NCI-H2029 treated with DMSO at 0.1 percent for 48 hours (cell line): ENCODE measurements at regions not wholly inside any gene's neighbourhood (a gene's known extent, or its start where the extent isn't known, plus 50 kb on each side); places are given as distances from the start of the nearest gene placed in this dataset.

Experiments used
- DNase-seq: peaks from one replicate; lab custom pipeline; 2025; lab: John Stamatoyannopoulos, UW

DNA sequence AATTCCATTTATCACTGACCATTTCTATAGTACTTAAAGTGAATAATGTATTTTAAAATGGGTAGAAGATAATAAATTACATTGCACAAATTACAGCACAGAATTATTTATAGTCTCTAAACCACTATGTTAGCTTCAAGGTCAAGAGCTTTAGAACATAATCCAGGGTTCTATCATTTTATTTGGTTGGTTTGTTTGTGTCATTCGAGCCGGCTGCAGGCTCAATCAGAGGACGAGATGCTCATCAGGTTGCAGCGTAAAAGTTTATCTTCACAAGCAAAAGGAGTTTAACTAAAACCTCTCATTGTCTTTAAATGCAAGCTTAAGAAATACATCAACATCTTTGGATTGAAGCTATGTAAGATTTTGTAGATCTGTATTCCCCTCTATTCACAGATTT is 523.8 kb downstream of the EFNA5 start:
- DNase-seq = no peak

DNA sequence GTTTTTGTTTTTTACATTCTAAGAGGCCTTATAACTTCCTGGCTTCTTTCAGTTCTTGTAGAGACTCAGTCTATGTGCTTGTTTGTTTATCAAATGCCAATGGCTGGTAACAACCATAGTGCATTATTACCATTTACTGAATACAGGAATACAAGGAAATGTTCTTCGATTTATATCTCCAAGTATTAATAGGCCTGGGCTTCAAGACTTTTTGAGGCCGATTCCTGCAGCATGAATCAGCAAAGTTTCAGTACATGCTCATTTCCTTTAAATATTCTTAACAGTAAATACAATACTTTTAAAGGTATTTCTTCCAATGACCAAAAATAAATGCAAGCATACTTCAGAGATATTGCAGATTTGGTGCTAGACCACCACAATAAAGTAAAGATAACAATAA is 535.3 kb downstream of the EFNA5 start:
- no peak for DNase-seq

DNA sequence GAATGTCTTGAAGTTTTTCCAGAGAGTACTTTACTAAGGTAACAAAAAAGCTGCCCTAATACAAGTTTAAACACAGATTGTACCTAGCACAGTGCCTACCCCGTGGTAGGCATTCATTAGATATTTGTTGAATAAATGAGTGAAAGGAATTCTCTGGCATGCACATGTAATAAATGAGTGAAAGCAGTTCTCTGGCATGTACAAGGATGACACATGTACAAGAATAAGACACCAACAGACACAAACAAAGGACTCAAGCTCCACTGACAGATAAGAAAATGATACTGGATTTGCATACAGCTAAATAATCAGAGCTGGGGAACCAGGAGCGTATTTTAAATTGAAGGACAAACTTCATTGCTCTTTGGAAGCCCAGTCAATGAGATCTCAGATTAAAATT is 535.8 kb downstream of the EFNA5 start:
- no peak for DNase-seq

DNA sequence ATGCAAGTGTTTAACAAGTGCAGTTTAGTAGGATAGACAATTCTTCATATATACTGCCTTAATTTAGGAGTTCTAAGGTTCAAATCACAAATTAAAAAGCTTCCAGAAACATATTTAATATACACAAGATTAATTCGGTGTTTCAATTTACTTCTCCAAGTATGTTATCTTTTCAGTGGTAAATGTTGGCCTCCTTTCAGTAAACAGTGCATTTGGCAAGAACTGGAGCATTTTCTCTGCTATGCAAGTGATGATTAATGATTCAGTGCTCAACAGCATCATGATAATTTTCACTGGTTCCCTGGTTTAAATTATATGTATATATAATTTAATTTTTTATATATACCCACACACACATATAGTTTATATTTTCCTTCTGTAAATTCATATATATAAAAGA is 541.7 kb downstream of the EFNA5 start:
- no peak for DNase-seq

- DNase-seq = no peak
Measured at GRCh38 chr5:107127878-107128277, 542.9 kb downstream of the EFNA5 start.

GRCh38 chr5:107126341-107126740 is 544.4 kb downstream of the EFNA5 start:
- DNase-seq = no peak

- no peak for DNase-seq
Measured at GRCh38 chr5:107124376-107124775, 546.4 kb downstream of the EFNA5 start.

DNA sequence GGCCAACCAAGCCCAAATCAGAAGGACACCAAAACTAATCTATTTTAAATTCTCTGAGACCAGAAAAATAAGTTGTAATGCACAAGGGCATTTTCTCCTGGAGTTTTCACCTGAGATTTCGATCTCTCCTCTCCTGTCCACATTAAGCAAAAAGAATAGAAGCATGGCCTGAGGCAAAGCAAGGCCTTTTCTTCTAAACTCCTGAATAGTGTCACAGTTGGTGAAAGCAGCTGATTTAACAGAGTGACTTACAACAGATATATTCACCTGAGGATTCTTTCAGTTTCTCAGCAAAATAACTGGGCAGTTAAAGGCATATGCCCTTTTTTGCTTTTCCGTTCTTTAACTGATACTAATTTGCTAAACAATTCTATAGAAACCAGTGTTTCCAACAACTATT is 547.7 kb downstream of the EFNA5 start:
- DNase-seq = no peak

DNA sequence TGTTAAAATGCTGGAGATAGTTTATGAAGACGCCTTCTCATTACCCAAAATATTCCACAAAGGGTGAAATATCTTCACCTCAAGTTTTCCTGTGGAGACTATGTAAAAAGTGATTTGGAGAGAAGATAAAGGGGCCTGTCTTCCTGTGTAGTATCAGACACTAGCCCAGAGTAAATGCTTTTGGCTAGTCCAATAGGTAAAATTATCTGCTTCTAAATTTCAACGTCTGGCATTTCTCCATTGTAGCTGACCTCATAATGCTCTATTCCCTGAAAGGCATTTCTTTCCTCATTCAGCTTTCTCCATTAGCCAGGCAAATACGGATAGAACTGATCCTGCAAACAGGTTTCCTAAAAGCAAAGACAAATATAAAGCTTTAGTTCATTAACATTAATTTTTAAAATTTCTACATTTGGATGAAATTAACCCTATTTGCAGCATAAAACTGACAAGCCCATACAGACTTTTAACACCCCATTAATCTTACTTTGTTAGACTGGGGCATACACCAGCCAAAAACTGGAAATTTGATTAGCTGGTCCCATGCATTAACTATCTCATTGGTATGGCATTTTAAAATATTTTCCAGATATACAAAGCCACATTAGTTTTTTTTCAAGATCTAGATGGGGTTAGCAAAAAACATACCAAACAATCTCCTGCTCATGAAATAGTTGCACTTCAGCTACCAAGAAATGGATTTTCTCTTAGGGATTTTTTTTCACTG is 548.8 kb downstream of the EFNA5 start:
- no peak for DNase-seq

GRCh38 chr5:107119656-107120055 is 551.1 kb downstream of the EFNA5 start:
- DNase-seq = no peak

DNA sequence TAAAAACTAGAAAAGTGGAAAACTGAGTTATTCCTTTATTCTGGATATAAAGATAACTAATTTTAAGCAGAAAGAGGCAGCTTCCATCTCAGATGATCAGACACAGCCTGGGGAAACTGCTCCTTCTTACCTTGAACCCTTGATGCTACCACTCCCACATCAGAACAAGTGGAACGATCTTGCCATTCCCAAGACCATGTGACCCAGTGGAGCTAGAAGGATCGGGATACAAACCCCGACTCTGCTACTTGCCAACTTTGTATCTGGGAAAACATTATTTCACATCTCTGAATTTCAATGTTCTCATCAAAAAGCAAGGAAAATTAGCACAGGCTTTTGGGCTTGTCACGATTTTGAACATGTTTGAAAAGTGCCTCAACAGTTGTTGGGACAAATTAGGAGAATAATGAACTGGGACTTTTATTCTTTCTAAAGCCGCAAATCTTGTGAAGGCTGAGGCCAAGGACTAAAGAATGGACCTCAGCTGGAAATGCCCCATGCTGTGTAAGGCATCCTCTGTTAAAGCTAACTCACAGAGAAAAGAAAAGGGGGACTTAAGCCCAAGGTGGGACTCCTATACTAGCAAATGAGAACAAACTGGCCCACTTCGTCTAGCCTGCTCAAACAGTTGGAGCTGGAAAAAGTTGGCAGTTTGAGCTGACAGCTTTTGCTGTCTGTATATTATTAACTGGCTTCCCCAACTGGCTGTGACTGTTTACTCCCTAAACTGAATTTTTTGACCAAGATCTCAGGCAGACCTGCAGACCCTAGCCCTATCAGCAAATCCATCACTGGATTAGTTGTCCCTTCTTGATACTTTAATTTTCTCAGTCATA is 552.3 kb downstream of the EFNA5 start:
- DNase-seq = no peak

DNA sequence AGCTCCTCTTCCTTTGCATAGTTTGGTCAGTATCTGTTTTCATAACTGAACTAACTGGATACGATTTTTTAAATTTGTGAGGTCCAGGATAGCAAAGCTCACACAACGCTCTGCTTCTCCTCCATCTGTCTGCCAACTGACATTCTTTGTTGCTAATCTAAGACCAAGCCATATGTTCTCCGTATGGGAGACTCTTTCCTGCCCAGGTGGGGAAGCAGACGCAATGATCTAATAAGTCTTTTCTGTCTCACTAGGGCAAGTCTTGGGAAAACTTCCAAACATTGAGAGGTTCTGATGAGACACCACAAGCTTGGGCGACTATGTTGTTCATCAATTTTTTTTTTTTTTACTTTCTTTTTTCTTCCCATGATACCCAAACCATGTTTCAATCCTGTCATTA is 558.5 kb downstream of the EFNA5 start:
- DNase-seq = no peak

DNA sequence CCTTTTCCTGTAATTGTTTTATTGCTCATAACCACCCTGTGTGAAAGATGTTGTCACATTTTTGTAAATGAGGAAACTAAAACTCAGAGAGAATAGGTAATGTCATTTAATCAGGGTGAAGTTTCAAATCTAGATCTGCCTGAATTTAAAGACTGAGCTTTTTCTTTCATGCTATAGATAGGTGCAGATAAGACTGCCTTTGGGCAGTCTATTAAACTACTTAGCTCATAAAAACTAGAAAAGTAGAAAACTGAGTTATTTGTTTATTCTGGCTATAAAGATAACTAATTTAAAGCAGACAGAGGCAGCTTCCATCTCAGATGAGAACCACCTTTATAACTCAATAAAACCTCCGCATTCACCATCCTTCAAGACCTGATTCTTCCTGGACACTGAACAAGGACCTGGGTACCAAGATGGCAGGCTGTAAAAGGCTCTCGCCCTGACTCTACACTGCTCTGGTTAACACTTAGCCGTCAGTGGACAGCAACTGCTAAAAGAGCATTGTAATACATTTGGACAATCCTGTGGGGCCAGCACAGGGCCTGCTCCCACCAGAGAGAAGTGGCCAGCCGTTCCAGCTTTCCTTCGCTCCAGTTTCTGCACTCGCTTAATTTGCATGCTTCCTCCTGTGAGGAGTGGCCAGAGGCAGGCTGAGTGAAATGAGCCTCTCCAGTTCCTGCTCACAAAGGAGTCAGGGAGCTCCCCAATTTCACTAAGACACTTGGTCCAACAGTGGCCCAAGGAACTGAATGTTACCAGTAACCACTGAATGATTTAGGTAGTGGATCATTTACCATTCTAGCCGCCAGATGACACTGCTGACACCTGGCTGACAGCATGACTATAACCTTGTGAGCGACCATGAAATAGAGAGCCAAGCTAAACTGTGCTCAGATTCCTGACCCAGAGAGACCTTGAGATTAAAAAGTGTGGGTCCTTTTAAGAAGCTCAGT is 566.4 kb downstream of the EFNA5 start:
- no peak for DNase-seq

DNA sequence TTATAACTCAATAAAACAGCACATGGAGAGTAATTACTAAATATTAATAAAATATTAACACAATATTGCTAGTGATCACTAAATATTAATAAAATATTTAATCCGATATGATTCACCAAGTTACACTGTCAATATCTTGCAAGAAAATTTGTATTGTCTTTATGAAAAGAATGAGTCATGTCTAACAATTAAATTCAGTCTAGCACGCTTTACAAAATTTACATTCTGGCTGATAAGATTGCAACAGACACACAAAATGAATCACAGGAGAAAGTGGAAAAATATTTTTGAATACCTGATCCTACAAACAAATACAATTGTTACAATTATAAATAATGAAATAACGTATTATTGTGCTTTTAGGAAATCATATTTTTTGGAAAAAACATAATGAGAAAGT is 567.2 kb downstream of the EFNA5 start:
- DNase-seq = no peak

DNA sequence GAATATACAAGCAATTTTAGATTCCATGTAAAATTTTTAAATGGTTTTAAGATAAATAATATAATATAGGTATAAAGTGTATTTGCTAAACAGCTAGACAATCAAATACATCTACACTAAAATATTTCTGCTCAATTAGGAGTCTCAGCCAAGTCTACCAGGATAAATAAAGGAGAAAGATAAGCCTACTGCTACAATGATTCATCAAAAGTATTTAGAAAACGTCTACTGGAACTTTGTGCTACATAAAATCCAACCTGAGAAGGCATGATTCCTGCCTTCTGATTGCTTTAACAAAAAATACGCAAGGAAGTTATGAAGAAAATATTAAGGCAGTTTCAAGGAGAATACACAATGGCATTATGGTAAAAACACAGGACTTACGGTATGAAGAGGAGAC is 570.6 kb downstream of the EFNA5 start:
- DNase-seq = no peak

GRCh38 chr5:107099506-107099905 is 571.2 kb downstream of the EFNA5 start:
- no peak for DNase-seq

GRCh38 chr5:107092695-107093094 is 578.0 kb downstream of the EFNA5 start:
- DNase-seq = no peak

DNA sequence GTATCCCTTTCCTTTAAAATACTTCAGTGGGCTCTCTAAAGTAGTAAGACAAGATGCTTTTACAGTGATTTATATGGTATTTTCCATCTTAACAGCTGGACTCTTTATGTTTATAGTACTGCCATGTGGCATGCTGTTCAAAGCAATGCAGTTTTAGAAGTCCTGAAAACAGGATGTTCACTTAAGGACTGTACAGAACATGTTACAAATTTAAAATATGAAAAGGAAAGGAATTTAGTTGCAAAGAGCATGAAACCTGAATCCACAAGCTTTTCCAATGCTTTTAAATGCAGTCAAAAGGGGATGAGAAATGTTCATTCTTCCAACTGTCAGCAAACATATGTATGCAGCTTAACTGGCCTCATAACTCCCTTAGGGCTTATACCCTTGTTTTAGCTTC is 580.2 kb downstream of the EFNA5 start:
- no peak for DNase-seq

- no peak for DNase-seq
Measured at GRCh38 chr5:107088907-107089306, 581.8 kb downstream of the EFNA5 start.

GRCh38 chr5:107085572-107085971 is 585.2 kb downstream of the EFNA5 start:
- DNase-seq = no peak

DNA sequence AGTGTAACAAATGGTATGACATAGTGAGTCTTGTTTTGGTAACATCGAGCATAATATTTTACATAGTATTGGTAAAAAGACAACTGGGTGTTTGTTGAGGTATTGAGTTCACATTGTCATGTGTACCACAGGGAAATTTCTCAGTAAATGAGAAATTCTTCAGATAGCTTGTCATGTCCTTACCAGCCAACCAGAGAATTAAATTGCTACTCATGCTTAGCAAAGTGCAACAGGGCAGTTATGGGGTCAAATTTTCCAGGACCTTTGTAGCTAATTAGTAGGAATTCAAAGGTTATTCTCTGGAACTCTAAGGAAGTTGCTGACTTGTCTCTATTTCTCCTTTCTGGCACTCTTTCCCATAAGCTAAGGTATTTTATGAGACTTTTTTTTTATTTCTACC is 595.7 kb downstream of the EFNA5 start:
- no peak for DNase-seq

DNA sequence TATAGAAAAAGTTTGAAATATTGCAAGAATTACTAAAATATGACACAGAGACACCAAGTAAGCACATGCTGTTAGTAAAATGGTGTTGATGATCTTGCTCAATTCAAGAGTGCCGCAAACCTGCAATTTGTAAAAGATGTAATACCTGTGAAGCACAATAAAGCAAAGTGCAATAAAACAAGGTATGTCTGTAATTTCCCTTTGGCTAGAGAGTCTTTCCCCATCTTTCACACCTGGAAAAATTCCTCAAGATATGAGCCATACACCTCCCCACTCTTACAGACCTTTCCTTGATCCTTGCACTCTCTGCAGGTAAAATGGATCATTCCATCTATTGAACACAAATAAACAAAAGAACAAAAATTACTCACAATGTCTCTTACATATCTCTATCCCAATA is 597.8 kb downstream of the EFNA5 start:
- DNase-seq = no peak
